ENCODE measurements at regions not wholly inside any gene's neighbourhood (a gene's known extent, or its start where the extent isn't known, plus 50 kb on each side); places are given as distances from the start of the nearest gene placed in this dataset.
"Not testable (repeated sequence)": the region's sequence is repeated elsewhere in the genome, so short reads cannot be mapped to it uniquely, and the experiment has no call there.

DNA sequence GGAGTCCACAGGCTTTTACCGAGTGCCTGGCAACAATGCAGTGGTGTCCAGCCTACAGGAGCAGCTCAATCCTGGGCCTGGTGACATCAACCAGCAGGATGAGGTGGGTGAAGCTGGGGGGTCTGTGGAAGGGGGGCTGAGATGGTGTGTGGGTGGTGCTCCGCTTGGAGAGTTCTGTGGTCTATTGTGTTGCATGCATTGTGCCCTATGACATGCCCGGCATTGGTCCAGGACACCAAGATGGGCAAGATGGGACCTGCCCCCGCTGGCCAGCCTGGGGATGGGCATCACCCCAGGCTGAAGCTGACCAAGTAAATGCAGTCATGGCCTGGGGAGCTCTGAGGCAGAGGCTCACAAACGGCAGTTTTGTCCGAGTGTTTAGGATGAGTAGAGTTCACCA lies 113.3 kb downstream of the ZNF267 start:
- H3K4me2 ChIP-seq (ENCODE audit: control insufficient read depth, extremely low read depth, insufficient read depth, low read depth, low read length); H4K20me1 ChIP-seq (ENCODE audit: control insufficient read depth, extremely low read depth, insufficient read depth, low read length); DNase-seq (ENCODE audit: low read depth, low spot score); H3K9ac ChIP-seq (ENCODE audit: control insufficient read depth, extremely low read depth, insufficient read depth, low read length); H3K9me1 ChIP-seq (ENCODE audit: control insufficient read depth, extremely low read depth, insufficient read depth, low read length); H3K9me3 ChIP-seq (ENCODE audit: control insufficient read depth, low read depth, low read length); H2AFZ ChIP-seq (ENCODE audit: control insufficient read depth, low read length); dilution Hi-C loops (cut with MboI; ENCODE audit: extremely low pct_ligation_motif_present, low sequenced_read_pairs); H3K27ac ChIP-seq (ENCODE audit: control insufficient read depth, insufficient read depth, low read length); H3K4me3 ChIP-seq (ENCODE audit: control insufficient read depth in 2 of 3, extremely low read depth in 1 of 3, insufficient read depth in 2 of 3, low read depth in 1 of 3, low read length in 3 of 3); H3K36me3 ChIP-seq (ENCODE audit: control insufficient read depth in 2 of 2, extremely low read depth in 1 of 2, insufficient read depth in 2 of 2, low read length in 2 of 2); H3K79me2 ChIP-seq (ENCODE audit: control insufficient read depth, insufficient read depth, low read length); FAIRE-seq; H3K4me1 ChIP-seq (ENCODE audit: control insufficient read depth, extremely low read depth, insufficient read depth, low read length); H3K27me3 ChIP-seq (ENCODE audit: control insufficient read depth, extremely low read depth, insufficient read depth, low read length): not testable (repeated sequence)

DNA sequence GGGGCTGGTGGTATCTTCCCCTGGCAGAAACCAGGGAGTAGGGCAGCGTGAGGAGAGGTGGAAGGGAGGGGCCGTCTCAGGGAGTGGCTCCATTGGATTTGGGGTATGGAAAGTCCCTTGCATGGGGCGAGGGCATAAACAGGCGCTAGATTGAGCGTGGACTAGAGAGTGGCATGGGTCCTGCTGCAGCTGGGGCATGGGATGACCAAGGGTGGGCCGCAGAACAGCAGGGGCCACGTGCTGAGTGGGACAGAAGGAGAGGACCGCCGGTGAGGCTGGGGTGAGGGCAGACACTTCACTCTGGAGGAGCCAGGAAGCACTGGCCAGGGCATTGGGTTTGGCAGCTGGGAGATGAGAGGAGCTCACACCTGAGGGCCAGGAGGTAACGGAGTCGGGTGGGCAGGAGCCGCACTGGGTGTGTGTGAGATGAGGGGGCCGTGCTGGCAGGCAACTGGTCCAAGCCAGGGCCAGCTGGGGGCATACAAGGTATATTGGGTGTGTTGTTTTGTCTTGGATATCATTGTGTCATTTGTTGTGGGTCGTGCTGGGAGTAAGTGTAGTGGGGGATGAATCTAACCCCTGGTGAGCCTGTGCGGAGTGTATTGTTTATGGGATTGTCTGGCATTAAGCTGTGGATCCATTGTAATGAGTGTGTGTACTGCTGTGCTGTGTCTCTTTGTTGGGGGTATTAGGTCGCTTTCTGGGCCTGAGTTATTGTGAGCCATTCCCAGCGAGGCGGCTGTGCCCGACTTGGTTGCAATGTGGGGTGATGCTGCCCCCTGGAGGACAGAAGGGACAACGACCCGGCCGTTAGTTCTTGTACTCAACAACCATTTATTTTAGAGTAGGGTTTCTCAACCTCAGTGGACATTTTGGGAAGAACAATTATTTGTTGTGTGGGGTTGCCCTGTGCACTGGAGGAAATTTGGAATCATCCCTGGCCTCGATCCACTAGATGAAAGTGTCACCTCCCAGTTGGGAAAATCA lies 115.3 kb downstream of the ZNF267 start:
- H3K4me2 ChIP-seq (ENCODE audit: control insufficient read depth, extremely low read depth, insufficient read depth, low read depth, low read length); H3K9ac ChIP-seq (ENCODE audit: control insufficient read depth, extremely low read depth, insufficient read depth, low read length); H2AFZ ChIP-seq (ENCODE audit: control insufficient read depth, low read length); H3K27ac ChIP-seq (ENCODE audit: control insufficient read depth, insufficient read depth, low read length); FAIRE-seq; H3K79me2 ChIP-seq (ENCODE audit: control insufficient read depth, insufficient read depth, low read length); DNase-seq (ENCODE audit: low read depth, low spot score); H3K4me3 ChIP-seq (ENCODE audit: control insufficient read depth in 2 of 3, extremely low read depth in 1 of 3, insufficient read depth in 2 of 3, low read depth in 1 of 3, low read length in 3 of 3); H3K4me1 ChIP-seq (ENCODE audit: control insufficient read depth, extremely low read depth, insufficient read depth, low read length); H3K36me3 ChIP-seq (ENCODE audit: control insufficient read depth in 2 of 2, extremely low read depth in 1 of 2, insufficient read depth in 2 of 2, low read length in 2 of 2); H4K20me1 ChIP-seq (ENCODE audit: control insufficient read depth, extremely low read depth, insufficient read depth, low read length); dilution Hi-C loops (cut with MboI; ENCODE audit: extremely low pct_ligation_motif_present, low sequenced_read_pairs); H3K9me1 ChIP-seq (ENCODE audit: control insufficient read depth, extremely low read depth, insufficient read depth, low read length); H3K9me3 ChIP-seq (ENCODE audit: control insufficient read depth, low read depth, low read length); H3K27me3 ChIP-seq (ENCODE audit: control insufficient read depth, extremely low read depth, insufficient read depth, low read length): not testable (repeated sequence)

DNA sequence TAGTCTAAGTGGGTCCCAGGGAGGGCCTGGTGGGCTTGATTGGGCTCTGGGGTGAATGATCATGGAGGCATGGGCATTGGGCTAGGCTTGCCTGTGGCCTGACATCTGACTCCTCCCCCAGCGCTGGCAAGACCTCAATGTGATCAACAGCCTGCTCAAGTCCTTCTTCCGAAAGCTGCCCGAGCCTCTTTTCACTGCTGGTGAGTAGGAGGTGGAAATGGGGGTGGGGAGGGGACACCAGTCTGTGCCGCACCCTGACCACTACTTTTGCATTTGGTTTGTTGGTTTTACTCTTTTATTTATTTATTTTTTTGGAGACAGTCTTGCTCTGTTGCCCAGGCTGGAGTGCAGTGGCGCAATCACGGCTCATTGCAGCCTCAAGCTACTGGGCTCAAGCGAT lies 116.7 kb downstream of the ZNF267 start:
- H4K20me1 ChIP-seq (ENCODE audit: control insufficient read depth, extremely low read depth, insufficient read depth, low read length); DNase-seq (ENCODE audit: low read depth, low spot score); dilution Hi-C loops (cut with MboI; ENCODE audit: extremely low pct_ligation_motif_present, low sequenced_read_pairs); H3K4me3 ChIP-seq (ENCODE audit: control insufficient read depth in 2 of 3, extremely low read depth in 1 of 3, insufficient read depth in 2 of 3, low read depth in 1 of 3, low read length in 3 of 3); H3K9me3 ChIP-seq (ENCODE audit: control insufficient read depth, low read depth, low read length); H3K4me1 ChIP-seq (ENCODE audit: control insufficient read depth, extremely low read depth, insufficient read depth, low read length); FAIRE-seq; H3K36me3 ChIP-seq (ENCODE audit: control insufficient read depth in 2 of 2, extremely low read depth in 1 of 2, insufficient read depth in 2 of 2, low read length in 2 of 2); H3K27me3 ChIP-seq (ENCODE audit: control insufficient read depth, extremely low read depth, insufficient read depth, low read length); H2AFZ ChIP-seq (ENCODE audit: control insufficient read depth, low read length); H3K79me2 ChIP-seq (ENCODE audit: control insufficient read depth, insufficient read depth, low read length); H3K9me1 ChIP-seq (ENCODE audit: control insufficient read depth, extremely low read depth, insufficient read depth, low read length); H3K27ac ChIP-seq (ENCODE audit: control insufficient read depth, insufficient read depth, low read length); H3K9ac ChIP-seq (ENCODE audit: control insufficient read depth, extremely low read depth, insufficient read depth, low read length); H3K4me2 ChIP-seq (ENCODE audit: control insufficient read depth, extremely low read depth, insufficient read depth, low read depth, low read length): not testable (repeated sequence)

DNA sequence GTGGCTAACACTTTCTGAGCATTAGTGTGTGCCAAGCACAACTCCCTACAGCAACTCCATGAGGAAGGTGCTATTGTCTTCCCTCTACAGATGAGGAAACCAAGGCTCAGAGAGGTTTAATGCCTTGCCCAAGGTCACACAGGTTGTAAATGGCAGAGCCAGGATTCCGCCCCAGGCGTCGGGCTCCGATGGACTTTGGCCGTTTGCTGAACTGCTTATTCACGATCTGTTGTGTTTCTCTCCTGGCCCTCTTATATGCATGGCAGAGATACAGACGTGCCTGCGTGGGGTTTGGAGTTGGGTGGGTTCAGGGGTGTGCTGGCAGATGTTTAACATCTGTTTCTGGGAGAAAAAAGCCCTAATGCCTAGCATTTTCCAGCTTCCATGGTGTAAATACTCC lies 117.4 kb downstream of the ZNF267 start:
- H3K9ac ChIP-seq (ENCODE audit: control insufficient read depth, extremely low read depth, insufficient read depth, low read length); H4K20me1 ChIP-seq (ENCODE audit: control insufficient read depth, extremely low read depth, insufficient read depth, low read length); H3K79me2 ChIP-seq (ENCODE audit: control insufficient read depth, insufficient read depth, low read length); H3K36me3 ChIP-seq (ENCODE audit: control insufficient read depth in 2 of 2, extremely low read depth in 1 of 2, insufficient read depth in 2 of 2, low read length in 2 of 2); H2AFZ ChIP-seq (ENCODE audit: control insufficient read depth, low read length); DNase-seq (ENCODE audit: low read depth, low spot score); H3K9me1 ChIP-seq (ENCODE audit: control insufficient read depth, extremely low read depth, insufficient read depth, low read length); H3K9me3 ChIP-seq (ENCODE audit: control insufficient read depth, low read depth, low read length); H3K27me3 ChIP-seq (ENCODE audit: control insufficient read depth, extremely low read depth, insufficient read depth, low read length); H3K4me2 ChIP-seq (ENCODE audit: control insufficient read depth, extremely low read depth, insufficient read depth, low read depth, low read length); H3K4me3 ChIP-seq (ENCODE audit: control insufficient read depth in 2 of 3, extremely low read depth in 1 of 3, insufficient read depth in 2 of 3, low read depth in 1 of 3, low read length in 3 of 3); H3K27ac ChIP-seq (ENCODE audit: control insufficient read depth, insufficient read depth, low read length); H3K4me1 ChIP-seq (ENCODE audit: control insufficient read depth, extremely low read depth, insufficient read depth, low read length); dilution Hi-C loops (cut with MboI; ENCODE audit: extremely low pct_ligation_motif_present, low sequenced_read_pairs); FAIRE-seq: not testable (repeated sequence)

DNA sequence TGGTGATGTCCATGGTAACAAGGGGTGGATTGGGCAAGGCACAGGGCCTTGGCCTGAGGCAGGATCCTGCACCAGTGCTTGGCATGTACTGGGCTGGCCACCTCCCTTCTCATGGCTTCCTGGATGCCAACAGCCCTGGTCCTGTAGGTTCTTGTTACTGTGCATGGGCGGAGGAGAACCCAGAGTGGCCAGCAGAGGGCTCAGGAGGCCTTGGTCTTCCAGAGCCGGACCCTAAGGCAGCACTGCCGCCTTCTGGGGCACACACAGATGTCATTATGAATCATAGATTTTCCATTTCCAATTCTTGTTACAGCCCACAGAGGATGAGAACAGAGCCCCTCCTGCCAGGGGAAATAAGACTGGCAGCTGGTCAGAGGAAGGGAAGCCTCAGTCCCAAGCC lies 122.7 kb downstream of the ZNF267 start:
- H3K4me2 ChIP-seq (ENCODE audit: control insufficient read depth, extremely low read depth, insufficient read depth, low read depth, low read length); H4K20me1 ChIP-seq (ENCODE audit: control insufficient read depth, extremely low read depth, insufficient read depth, low read length); dilution Hi-C loops (cut with MboI; ENCODE audit: extremely low pct_ligation_motif_present, low sequenced_read_pairs); H3K27ac ChIP-seq (ENCODE audit: control insufficient read depth, insufficient read depth, low read length); FAIRE-seq; H3K9ac ChIP-seq (ENCODE audit: control insufficient read depth, extremely low read depth, insufficient read depth, low read length); H2AFZ ChIP-seq (ENCODE audit: control insufficient read depth, low read length); H3K79me2 ChIP-seq (ENCODE audit: control insufficient read depth, insufficient read depth, low read length); H3K4me3 ChIP-seq (ENCODE audit: control insufficient read depth in 2 of 3, extremely low read depth in 1 of 3, insufficient read depth in 2 of 3, low read depth in 1 of 3, low read length in 3 of 3); DNase-seq (ENCODE audit: low read depth, low spot score); H3K9me1 ChIP-seq (ENCODE audit: control insufficient read depth, extremely low read depth, insufficient read depth, low read length); H3K27me3 ChIP-seq (ENCODE audit: control insufficient read depth, extremely low read depth, insufficient read depth, low read length); H3K36me3 ChIP-seq (ENCODE audit: control insufficient read depth in 2 of 2, extremely low read depth in 1 of 2, insufficient read depth in 2 of 2, low read length in 2 of 2); H3K4me1 ChIP-seq (ENCODE audit: control insufficient read depth, extremely low read depth, insufficient read depth, low read length); H3K9me3 ChIP-seq (ENCODE audit: control insufficient read depth, low read depth, low read length): not testable (repeated sequence)

Data from keratinocyte (primary cell).